ENCODE measurements at regions not wholly inside any gene's neighbourhood (a gene's known extent, or its start where the extent isn't known, plus 50 kb on each side); places are given as distances from the start of the nearest gene placed in this dataset.

DNA sequence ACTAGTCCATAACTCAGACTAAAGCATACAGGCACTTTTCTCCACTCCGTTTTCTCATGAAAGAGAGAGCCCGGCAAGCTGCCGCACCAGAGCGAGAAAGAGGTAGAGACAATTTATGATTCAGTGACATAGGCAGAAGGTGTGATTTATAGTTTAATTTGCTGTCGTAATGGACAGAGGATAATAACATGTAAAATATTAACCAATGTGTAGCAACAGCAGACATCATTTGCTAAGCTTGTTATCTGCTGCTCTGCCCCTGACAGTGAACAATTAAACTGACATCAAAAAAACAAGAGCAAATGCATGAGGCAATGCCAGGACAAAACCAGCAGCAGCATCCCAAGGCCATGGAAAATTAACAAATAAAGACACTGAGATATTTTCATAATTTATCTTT lies 214.0 kb downstream of the ATG4C start:
- no peak overlapping the region for H3K4me3 ChIP-seq (ENCODE audit: low read length)
- no peak for DNase-seq (ENCODE audit: low read depth)
- TF ChIP-seq, protein P1, sequence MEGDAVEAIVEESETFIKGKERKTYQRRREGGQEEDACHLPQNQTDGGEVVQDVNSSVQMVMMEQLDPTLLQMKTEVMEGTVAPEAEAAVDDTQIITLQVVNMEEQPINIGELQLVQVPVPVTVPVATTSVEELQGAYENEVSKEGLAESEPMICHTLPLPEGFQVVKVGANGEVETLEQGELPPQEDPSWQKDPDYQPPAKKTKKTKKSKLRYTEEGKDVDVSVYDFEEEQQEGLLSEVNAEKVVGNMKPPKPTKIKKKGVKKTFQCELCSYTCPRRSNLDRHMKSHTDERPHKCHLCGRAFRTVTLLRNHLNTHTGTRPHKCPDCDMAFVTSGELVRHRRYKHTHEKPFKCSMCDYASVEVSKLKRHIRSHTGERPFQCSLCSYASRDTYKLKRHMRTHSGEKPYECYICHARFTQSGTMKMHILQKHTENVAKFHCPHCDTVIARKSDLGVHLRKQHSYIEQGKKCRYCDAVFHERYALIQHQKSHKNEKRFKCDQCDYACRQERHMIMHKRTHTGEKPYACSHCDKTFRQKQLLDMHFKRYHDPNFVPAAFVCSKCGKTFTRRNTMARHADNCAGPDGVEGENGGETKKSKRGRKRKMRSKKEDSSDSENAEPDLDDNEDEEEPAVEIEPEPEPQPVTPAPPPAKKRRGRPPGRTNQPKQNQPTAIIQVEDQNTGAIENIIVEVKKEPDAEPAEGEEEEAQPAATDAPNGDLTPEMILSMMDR (conservative IDR thresholded peaks at IDR 0.05; ENCODE audit: low read depth, low read length): no peak

DNA sequence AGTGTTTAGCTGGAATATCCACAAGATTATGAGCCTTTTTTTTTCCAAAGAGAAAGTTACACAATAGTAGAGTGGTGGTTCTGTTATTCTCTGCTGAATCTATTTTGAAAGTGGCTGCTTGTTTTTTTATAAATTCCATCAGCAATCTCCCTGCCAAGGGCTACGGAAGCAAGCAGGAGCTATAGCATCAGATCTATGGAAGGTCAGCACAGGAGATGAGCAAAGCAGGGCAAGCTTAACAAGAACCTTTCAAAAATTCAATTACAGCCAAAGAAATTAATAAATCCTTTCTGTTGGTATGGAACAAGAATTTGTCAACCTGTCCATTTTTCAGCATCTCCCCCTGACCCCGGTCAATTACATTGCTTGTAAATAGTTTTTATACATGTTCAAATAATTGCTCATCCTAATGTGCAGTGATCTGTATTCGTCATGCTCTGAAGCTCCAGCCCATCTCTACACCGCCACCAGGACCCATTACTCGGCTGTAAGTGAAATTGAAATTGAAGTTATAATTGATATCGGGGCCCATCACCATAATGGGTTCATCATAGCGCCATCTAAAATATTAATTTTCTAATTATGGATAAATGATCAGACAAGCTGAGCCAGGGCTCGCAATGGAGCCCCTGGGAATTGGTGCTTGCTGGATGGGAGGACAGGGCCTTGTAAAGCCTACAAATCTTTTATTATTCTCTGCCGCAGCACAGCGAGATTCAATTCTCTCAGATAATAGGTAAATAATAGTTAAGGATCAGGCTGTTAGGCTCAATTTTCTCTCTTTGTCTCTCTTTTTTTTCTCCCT lies 215.1 kb downstream of the ATG4C start:
- no peak for DNase-seq (ENCODE audit: low read depth)

DNA sequence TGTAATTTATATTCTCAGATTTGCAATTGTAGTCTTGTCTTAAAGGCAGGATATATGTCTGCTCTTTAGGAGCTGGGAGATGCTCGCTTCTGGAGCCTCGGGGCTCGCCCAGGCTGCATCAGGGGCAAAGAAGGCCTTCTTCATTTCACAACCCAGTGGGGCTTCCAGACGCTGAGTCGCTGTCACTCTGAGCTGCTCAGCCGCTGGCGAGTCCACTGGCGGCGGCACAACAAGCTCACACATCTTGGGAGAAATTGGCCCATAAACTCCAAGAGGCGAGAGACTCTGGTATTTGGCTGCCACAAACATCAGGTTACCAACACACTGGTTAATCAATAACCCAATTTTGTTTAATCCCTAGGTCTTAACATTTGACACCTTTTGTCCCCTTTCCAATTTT lies 216.6 kb downstream of the ATG4C start:
- TF ChIP-seq, protein P1 (conservative IDR thresholded peaks at IDR 0.05; ENCODE audit: low read depth, low read length): no peak
- DNase-seq (ENCODE audit: low read depth): no peak

More for the DNA sequence above, 215.1 kb downstream of the ATG4C start:
- no peak overlapping the region for H3K4me3 ChIP-seq (ENCODE audit: low read length)
- TF ChIP-seq, protein P1 (conservative IDR thresholded peaks at IDR 0.05; ENCODE audit: low read depth, low read length): no peak

DNA sequence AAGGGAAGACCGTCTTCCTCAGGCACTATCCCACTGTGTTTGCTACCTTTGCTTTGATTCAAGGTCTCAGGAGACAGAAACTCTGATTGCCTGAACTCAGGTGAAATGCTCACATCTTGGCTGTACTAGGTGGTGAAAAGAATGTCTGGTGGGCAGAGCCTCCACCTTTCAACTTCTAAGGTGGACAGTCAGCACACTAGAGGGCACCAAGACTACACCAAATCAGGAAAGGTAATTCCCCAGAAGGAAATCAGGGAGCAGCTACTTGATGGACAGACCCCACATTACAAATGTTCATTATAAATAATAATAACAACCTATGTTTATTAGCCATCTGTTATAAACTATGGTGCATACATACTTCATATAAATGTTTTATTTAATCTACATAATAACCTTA lies 220.9 kb downstream of the ATG4C start:
- TF ChIP-seq, protein P1 (conservative IDR thresholded peaks at IDR 0.05; ENCODE audit: low read depth, low read length): peak; percentile 60
- H3K4me3 ChIP-seq (ENCODE audit: low read length): no peak overlapping the region
- DNase-seq (ENCODE audit: low read depth): no peak

More for the DNA sequence above, 216.6 kb downstream of the ATG4C start:
- H3K4me3 ChIP-seq (ENCODE audit: low read length): no peak overlapping the region

DNA sequence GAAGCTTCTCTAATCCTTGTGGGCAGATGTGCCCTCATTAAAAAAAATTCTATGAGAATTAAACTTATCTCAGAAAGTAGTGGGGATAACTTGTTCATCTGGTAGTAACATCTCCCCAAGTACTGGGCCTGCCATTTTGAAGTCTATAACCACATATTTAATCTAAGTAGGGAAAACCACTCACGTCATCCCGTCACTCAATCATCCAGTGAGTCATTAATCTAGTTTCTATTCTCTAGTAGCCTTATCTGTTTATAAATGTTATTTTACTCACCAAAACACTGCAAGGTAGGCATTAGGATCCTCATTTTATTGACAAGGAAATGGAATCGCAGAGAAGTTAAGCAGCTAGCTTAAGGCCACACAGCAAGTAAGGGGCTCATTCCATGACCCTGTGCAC lies 221.9 kb downstream of the ATG4C start:
- no peak for DNase-seq (ENCODE audit: low read depth)
- TF ChIP-seq, protein P1 (conservative IDR thresholded peaks at IDR 0.05; ENCODE audit: low read depth, low read length): no peak
- no peak overlapping the region for H3K4me3 ChIP-seq (ENCODE audit: low read length)

DNA sequence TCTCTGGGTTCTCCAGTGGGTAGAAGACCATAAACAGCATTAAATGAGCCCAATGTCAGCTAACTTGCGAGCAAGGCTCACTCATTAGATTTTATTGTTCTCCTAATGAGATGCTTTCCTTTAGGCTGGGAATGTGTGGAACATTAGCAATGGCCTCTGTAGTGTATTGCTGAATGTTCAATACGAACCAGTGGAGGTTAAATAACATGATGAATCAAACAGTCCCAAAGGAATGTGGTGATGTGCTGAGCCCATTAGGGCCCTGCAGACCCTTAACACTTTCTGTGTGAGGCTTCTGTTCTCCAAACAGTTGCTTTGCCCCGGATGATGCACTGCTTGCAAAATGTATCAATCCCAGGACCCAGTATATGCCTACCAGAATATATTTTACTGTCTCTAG lies 225.5 kb downstream of the ATG4C start:
- H3K4me3 ChIP-seq (ENCODE audit: low read length): no peak overlapping the region

More for the DNA sequence above, 225.5 kb downstream of the ATG4C start:
- no peak for DNase-seq (ENCODE audit: low read depth)
- TF ChIP-seq, protein P1 (conservative IDR thresholded peaks at IDR 0.05; ENCODE audit: low read depth, low read length): no peak
